Adrenal gland (tissue), 9 donors: ENCODE measurements at regions not wholly inside any gene's neighbourhood (a gene's known extent, or its start where the extent isn't known, plus 50 kb on each side); places are given as distances from the start of the nearest gene placed in this dataset.

ENCODE experiments used
- DNase-seq, 7 donors: peaks; one replicate each; pipeline ENCODE4 v3.0.0-alpha.2; 2019 to 2020
- H3K27ac ChIP-seq, 5 donors: fragments of 200-600 bp; sonication (generic) in 4 of 5; 1 replicate in 3 of 5; 2 replicates in 2 of 5; pipeline versions ENCODE4 v1.5.1 to v1.8.0; 2016 to 2020; ENCODE audit warnings: mild to moderate bottlenecking in 1 of 5
- H3K27me3 ChIP-seq: fragments of 200-600 bp; 2 replicates; pipeline ENCODE4 v1.8.0; 2021
- H3K36me3 ChIP-seq, 2 donors: fragments of 200-600 bp; replicated peaks in 1 of 2; 1 replicate in 1 of 2; 2 replicates in 1 of 2; pipeline versions ENCODE4 v1.5.1 to v1.8.0; 2018 to 2022
- H3K4me1 ChIP-seq, 2 donors: fragments of 200-600 bp; replicated peaks in 1 of 2; 1 replicate in 1 of 2; 2 replicates in 1 of 2; pipeline versions ENCODE4 v1.5.1 to v1.8.0; 2018 to 2021
- H3K4me3 ChIP-seq, 4 donors: fragments of 200-600 bp; sonication (generic) in 3 of 4; one replicate each; pipeline ENCODE4 v1.5.1; 2016 to 2018
- H3K9me3 ChIP-seq, 3 donors: fragments of 200-600 bp; sonication (generic) in 1 of 3; replicated peaks in 1 of 3; 1 replicate in 2 of 3; 2 replicates in 1 of 3; pipeline versions ENCODE4 v1.5.1 to v1.8.0; 2016 to 2021
- CTCF ChIP-seq, 6 experiments: fragments of 450-650 bp in 4 of 6; fragments of 200-600 bp in 2 of 6; sonication (generic) in 1 of 6; IDR thresholded peaks; 1 replicate in 5 of 6; 2 replicates in 1 of 6; pipeline versions ENCODE4 v1.5.1 to v1.8.0; 2016 to 2021; ENCODE audit warnings: antibody characterized with exemption in 6 of 6, mild to moderate bottlenecking in 2 of 6, moderate library complexity in 1 of 6
- POLR2A ChIP-seq, 2 donors: fragments of 450-650 bp; IDR thresholded peaks; one replicate each; pipeline ENCODE4 v1.6.1; 2017; ENCODE audit warnings: antibody characterized with exemption in 2 of 2, mild to moderate bottlenecking in 2 of 2, moderate library complexity in 1 of 2
- WGBS, 4 donors: extraction: QIAGEN DNeasy Blood & Tissue Kit in 2 of 4; methylation state at CpG; one replicate each; pipeline versions ENCODE4 v1.1.5 to v1.1.7; 2013 to 2017; 5-methylcytosine and 5-hydroxymethylcytosine counted together
- intact Hi-C, 2 donors: fragments of 100-400 bp; cut with DNase I; formaldehyde crosslinking; loops; one replicate each; pipeline versions ENCODE4 v1.14.1 to v1.15.0; 2022 to 2023
- donor health status: healthy with polysubstance abuse.
- donor health status: Bipolar disorder and iron deficiency.
- donor health status: DM: yes; HTN: yes; CAD: no.
- donor health status: DM: no; HTN: no; CAD: no.
- donor health status: DM: no; HTN: no; CAD: no.

DNA sequence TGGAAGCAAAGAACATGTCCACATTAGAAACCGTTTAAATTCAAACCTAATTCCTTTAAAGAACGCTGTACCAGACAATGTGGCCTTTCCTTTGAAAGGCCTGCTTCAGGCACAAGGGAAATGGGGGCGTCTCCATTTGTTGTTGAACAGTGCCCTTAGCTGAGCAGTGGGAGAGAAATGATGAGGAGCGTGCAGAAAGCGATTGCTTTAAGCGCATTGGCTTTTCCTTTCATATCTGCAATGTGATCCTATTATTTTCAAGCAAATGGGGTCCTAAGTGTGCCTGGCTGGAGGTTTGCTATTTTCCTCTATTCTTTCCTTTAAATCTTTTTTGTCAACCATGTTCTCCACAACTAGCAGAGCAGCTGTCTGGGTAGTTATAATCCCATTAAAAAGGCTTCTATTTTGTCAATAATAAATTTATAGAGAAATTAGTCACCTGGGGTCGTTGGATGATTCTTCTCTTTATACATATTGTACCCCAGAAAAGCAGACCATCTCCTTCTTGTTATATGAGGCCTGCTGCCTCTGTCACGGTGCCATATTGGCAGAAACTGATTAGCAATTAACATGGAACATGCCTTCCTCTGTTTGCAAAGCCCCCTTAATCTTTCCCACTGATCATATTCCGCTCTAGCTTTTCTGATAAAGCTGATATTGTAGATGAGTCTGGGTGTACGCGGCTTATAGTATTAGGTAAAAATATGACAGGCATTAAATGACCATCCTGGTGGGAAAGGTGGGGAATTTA is 151.1 kb upstream of the JAG1 start:
- no peak for TF ChIP-seq POLR2A (IDR thresholded peaks at IDR 0.05)
- WGBS, 4 donors: 78 to 82% (median 80%) methylated on average over 11 of the region's 11 CpGs
- no peaks in the 10 kb centered on the region for H3K27me3 ChIP-seq
- intact Hi-C loops: no loop called here
- H3K4me3 ChIP-seq: no peak overlapping the region
- H3K36me3 ChIP-seq: no peaks in the 10 kb centered on the region
- H3K27ac ChIP-seq: no peak overlapping the region
- H3K4me1 ChIP-seq: no peaks in the 10 kb centered on the region
- DNase-seq: no peak
- no peaks in the 10 kb centered on the region for H3K9me3 ChIP-seq

- 61 to 73% (median 68%) methylated on average over 1 of the region's 1 CpG for WGBS, 4 donors
- Histone ChIP-seq H3K4me3 (no peak overlapping the region), H3K4me1 (no peaks in the 10 kb centered on the region)
These were observed 152.3 kb upstream of the JAG1 start for GRCh38 chr20:10826111-10826510.

GRCh38 chr20:10828180-10828579 is 154.4 kb upstream of the JAG1 start:
- H3K4me1 ChIP-seq: no peaks in the 10 kb centered on the region
- DNase-seq: no peak
- no peak overlapping the region for H3K4me3 ChIP-seq
- no peaks in the 10 kb centered on the region for H3K36me3 ChIP-seq
- H3K9me3 ChIP-seq: no peaks in the 10 kb centered on the region
- no peak overlapping the region for H3K27ac ChIP-seq
- WGBS, 4 donors: 80 to 84% (median 81%) methylated on average over 5 of the region's 5 CpGs
- no peak for TF ChIP-seq CTCF (IDR thresholded peaks at IDR 0.05)
- no peak for TF ChIP-seq POLR2A (IDR thresholded peaks at IDR 0.05)
- intact Hi-C loops: no loop called here
- no peaks in the 10 kb centered on the region for H3K27me3 ChIP-seq

More at GRCh38 chr20:10826111-10826510, 152.3 kb upstream of the JAG1 start:
- H3K27ac ChIP-seq: no peak overlapping the region
- H3K36me3 ChIP-seq: no peaks in the 10 kb centered on the region
- intact Hi-C loops: no loop called here
- no peak for DNase-seq
- H3K27me3 ChIP-seq: no peaks in the 10 kb centered on the region
- TF ChIP-seq POLR2A (IDR thresholded peaks at IDR 0.05): no peak
- no peak for TF ChIP-seq CTCF (IDR thresholded peaks at IDR 0.05)
- no peaks in the 10 kb centered on the region for H3K9me3 ChIP-seq

- Histone ChIP-seq H3K4me1 (no peaks in the 10 kb centered on the region), H3K9me3 (no peaks in the 10 kb centered on the region), H3K27me3 (no peaks in the 10 kb centered on the region), H3K27ac (no peak overlapping the region), H3K4me3 (no peak overlapping the region), H3K36me3 (no peaks in the 10 kb centered on the region)
- intact Hi-C loops: no loop called here
- DNase-seq: no peak
- no peak for TF ChIP-seq POLR2A (IDR thresholded peaks at IDR 0.05)
These were observed 158.3 kb upstream of the JAG1 start for GRCh38 chr20:10832141-10832540.

- DNase-seq: no peak
- H3K27me3 ChIP-seq: no peaks in the 10 kb centered on the region
- H3K4me1 ChIP-seq: no peaks in the 10 kb centered on the region
- no peak overlapping the region for H3K27ac ChIP-seq
- H3K4me3 ChIP-seq: no peak overlapping the region
- no peaks in the 10 kb centered on the region for H3K36me3 ChIP-seq
- no peaks in the 10 kb centered on the region for H3K9me3 ChIP-seq
- intact Hi-C loops: no loop called here
- TF ChIP-seq CTCF (IDR thresholded peaks at IDR 0.05): no peak
- no peak for TF ChIP-seq POLR2A (IDR thresholded peaks at IDR 0.05)
These were observed 164.1 kb upstream of the JAG1 start for GRCh38 chr20:10837901-10838300.
